ENCODE measurements at regions not wholly inside any gene's neighbourhood (a gene's known extent, or its start where the extent isn't known, plus 50 kb on each side); places are given as distances from the start of the nearest gene placed in this dataset.

DNA sequence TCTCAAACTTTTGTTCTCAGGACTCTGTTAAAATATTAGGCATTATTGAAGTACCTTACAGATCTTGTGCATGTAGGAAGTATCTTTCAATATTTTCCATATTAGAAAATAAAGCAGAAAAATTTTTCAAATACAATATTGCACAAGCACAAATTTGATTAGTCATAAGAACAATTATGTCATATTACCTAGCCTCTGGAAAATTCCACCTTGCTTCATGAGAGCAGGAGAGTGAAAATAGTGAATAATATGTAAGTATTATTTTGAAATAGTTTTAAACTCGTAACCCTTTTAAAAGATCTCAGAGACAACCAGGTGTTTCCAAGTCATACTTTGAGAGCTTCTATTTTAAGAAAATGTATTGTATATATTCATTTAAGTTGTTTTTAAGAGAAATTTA is 1672.9 kb upstream of the ACO1 start (continued):
- TF ChIP-seq, protein P1, sequence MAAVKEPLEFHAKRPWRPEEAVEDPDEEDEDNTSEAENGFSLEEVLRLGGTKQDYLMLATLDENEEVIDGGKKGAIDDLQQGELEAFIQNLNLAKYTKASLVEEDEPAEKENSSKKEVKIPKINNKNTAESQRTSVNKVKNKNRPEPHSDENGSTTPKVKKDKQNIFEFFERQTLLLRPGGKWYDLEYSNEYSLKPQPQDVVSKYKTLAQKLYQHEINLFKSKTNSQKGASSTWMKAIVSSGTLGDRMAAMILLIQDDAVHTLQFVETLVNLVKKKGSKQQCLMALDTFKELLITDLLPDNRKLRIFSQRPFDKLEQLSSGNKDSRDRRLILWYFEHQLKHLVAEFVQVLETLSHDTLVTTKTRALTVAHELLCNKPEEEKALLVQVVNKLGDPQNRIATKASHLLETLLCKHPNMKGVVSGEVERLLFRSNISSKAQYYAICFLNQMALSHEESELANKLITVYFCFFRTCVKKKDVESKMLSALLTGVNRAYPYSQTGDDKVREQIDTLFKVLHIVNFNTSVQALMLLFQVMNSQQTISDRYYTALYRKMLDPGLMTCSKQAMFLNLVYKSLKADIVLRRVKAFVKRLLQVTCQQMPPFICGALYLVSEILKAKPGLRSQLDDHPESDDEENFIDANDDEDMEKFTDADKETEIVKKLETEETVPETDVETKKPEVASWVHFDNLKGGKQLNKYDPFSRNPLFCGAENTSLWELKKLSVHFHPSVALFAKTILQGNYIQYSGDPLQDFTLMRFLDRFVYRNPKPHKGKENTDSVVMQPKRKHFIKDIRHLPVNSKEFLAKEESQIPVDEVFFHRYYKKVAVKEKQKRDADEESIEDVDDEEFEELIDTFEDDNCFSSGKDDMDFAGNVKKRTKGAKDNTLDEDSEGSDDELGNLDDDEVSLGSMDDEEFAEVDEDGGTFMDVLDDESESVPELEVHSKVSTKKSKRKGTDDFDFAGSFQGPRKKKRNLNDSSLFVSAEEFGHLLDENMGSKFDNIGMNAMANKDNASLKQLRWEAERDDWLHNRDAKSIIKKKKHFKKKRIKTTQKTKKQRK (IDR thresholded peaks at IDR 0.05; ENCODE audit: low read depth, low read length) = no peak
- TF ChIP-seq E2F8 (IDR thresholded peaks at IDR 0.05; ENCODE audit: low read depth, partially characterized antibody) (no peak), CREM (IDR thresholded peaks at IDR 0.05; ENCODE audit: low read depth) (no peak)

DNA sequence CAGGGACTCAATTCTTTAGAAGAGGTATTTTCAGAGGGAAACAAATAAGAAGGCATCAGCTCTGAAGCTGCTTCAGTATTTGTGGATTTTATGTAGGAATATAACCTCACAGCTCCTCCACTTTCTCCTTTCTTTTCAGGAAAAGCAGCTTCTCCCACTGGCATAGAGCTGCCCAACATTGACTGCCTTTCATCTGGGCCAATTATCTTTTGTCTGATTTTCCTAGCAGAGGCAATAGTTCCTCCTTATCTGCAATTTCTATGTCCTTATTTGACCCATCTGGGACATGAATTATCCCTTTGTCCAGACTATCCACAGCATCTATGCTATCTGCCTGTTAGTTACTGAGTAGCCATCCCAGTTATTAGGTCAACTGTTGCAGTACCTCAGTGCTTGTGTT is 1671.2 kb upstream of the ACO1 start:
- no peaks in the 10 kb centered on the region for H3K36me3 ChIP-seq (ENCODE audit: control insufficient read depth in 2 of 2, insufficient read depth in 2 of 2, low read length in 1 of 2)
- no peaks in the 10 kb centered on the region for H3K79me2 ChIP-seq (ENCODE audit: control insufficient read depth, insufficient read depth, low read length)
- no peak overlapping the region for H3K9ac ChIP-seq (ENCODE audit: control insufficient read depth, insufficient read depth, low read length)
- DNase-seq (ENCODE audit: low read depth, low spot score) (no peak), ATAC-seq (no peak), FAIRE-seq (no peak)
- H4K20me1 ChIP-seq (ENCODE audit: control insufficient read depth, insufficient read depth) = no peaks in the 10 kb centered on the region
- H3K4me3 ChIP-seq = no peak overlapping the region
- ChIA-PET RAD21 (ENCODE audit: unreplicated experiment) (no interaction called here), CTCF (no interaction called here), POLR2A (no interaction called here), SMC1A (ENCODE audit: uncharacterized antibody, unreplicated experiment) (no interaction called here)
- in situ Hi-C loops (cut with MboI) (no loop called here), intact Hi-C loops (cut with micrococcal nuclease; ENCODE audit: unreplicated experiment) (no loop called here)
- no peaks in the 10 kb centered on the region for H3K4me1 ChIP-seq (ENCODE audit: control insufficient read depth, insufficient read depth, low read length)
- no peak overlapping the region for H3K4me2 ChIP-seq (ENCODE audit: control insufficient read depth, insufficient read depth)
- H2AFZ ChIP-seq (ENCODE audit: control insufficient read depth, low read depth, low read length) = no peak overlapping the region
- no TSS peak for BruUV-seq (replicated peaks)
- no peaks in the 10 kb centered on the region for H3K9me3 ChIP-seq (replicated peaks; ENCODE audit: control insufficient read depth, insufficient read depth, low read length)
- no peaks in the 10 kb centered on the region for H3K27me3 ChIP-seq (replicated peaks in 1 of 2; ENCODE audit: control insufficient read depth in 2 of 2, insufficient read depth in 2 of 2, low read length in 1 of 2)
- no peak for TF ChIP-seq PBX3 (IDR thresholded peaks at IDR 0.05; ENCODE audit: insufficient replicate concordance, low read depth, low read length)
- no peak for TF ChIP-seq CREM (IDR thresholded peaks at IDR 0.05; ENCODE audit: low read depth)
- TF ChIP-seq HDAC6 (IDR thresholded peaks at IDR 0.05; ENCODE audit: unreplicated experiment) = no peak
- TF ChIP-seq CBX5 (IDR thresholded peaks at IDR 0.05; ENCODE audit: low read depth) = no peak
- no peak for TF ChIP-seq MXI1 (IDR thresholded peaks at IDR 0.05; ENCODE audit: low read depth, low read length)
- TF ChIP-seq ZZZ3 (IDR thresholded peaks at IDR 0.05; ENCODE audit: control insufficient read depth, insufficient read length, low read depth) = no peak
- TF ChIP-seq PKNOX1 (IDR thresholded peaks at IDR 0.05) = no peak
- TF ChIP-seq PAX8 (IDR thresholded peaks at IDR 0.05) = no peak
- TF ChIP-seq, protein P2, sequence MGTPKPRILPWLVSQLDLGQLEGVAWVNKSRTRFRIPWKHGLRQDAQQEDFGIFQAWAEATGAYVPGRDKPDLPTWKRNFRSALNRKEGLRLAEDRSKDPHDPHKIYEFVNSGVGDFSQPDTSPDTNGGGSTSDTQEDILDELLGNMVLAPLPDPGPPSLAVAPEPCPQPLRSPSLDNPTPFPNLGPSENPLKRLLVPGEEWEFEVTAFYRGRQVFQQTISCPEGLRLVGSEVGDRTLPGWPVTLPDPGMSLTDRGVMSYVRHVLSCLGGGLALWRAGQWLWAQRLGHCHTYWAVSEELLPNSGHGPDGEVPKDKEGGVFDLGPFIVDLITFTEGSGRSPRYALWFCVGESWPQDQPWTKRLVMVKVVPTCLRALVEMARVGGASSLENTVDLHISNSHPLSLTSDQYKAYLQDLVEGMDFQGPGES (IDR thresholded peaks at IDR 0.05) = no peak
- no peak for TF ChIP-seq BHLHE40 (IDR thresholded peaks at IDR 0.05; ENCODE audit: borderline replicate concordance in 1 of 2, low read depth in 2 of 2, low read length in 1 of 2)
- no peak for TF ChIP-seq NR2C2 (IDR thresholded peaks at IDR 0.05; ENCODE audit: borderline replicate concordance, control insufficient read depth, insufficient read length, low read depth)
- H3K27ac ChIP-seq (ENCODE audit: control insufficient read depth, insufficient read depth) = no peak overlapping the region
